ENCODE measurements at regions not wholly inside any gene's neighbourhood (a gene's known extent, or its start where the extent isn't known, plus 50 kb on each side); places are given as distances from the start of the nearest gene placed in this dataset.

- no peak for DNase-seq
Measured at GRCh38 chr13:70363991-70364390, 255.7 kb upstream of the KLHL1 start.

- peak in 1 of 3 experiments; percentile 16 for DNase-seq
Measured at GRCh38 chr13:70362820-70363570, 254.7 kb upstream of the KLHL1 start.

GRCh38 chr13:70357031-70357430 lies 248.8 kb upstream of the KLHL1 start:
- no peak for DNase-seq

GRCh38 chr13:70353096-70353495 lies 244.8 kb upstream of the KLHL1 start:
- no peak for DNase-seq

GRCh38 chr13:70347947-70348620 lies 239.8 kb upstream of the KLHL1 start:
- DNase-seq: no peak

- peak in 2 of 3 experiments; percentile 7 to 36 for DNase-seq
Measured at GRCh38 chr13:70339738-70340137, 231.5 kb upstream of the KLHL1 start.

- no peak for DNase-seq
Measured at GRCh38 chr13:70338609-70339008, 230.4 kb upstream of the KLHL1 start.

GRCh38 chr13:70336866-70337265 lies 228.6 kb upstream of the KLHL1 start:
- DNase-seq: no peak

GRCh38 chr13:70333752-70334151 lies 225.5 kb upstream of the KLHL1 start:
- DNase-seq: no peak

GRCh38 chr13:70330697-70331361 lies 222.6 kb upstream of the KLHL1 start:
- no peak for DNase-seq

GRCh38 chr13:70324519-70324918 lies 216.3 kb upstream of the KLHL1 start:
- no peak for DNase-seq

- peak in 1 of 3 experiments; percentile 53 for DNase-seq
Measured at GRCh38 chr13:70311191-70311590, 202.9 kb upstream of the KLHL1 start.

GRCh38 chr13:70310396-70311119 lies 202.3 kb upstream of the KLHL1 start:
- DNase-seq: peak; percentile 72 to 92 (median 80)

- DNase-seq: no peak
Measured at GRCh38 chr13:70297189-70297616, 189.0 kb upstream of the KLHL1 start.

- no peak for DNase-seq
Measured at GRCh38 chr13:70284371-70284770, 176.1 kb upstream of the KLHL1 start.

- no peak for DNase-seq
Measured at GRCh38 chr13:70275841-70276240, 167.6 kb upstream of the KLHL1 start.

GRCh38 chr13:70255406-70255991 lies 147.2 kb upstream of the KLHL1 start:
- no peak for DNase-seq

GRCh38 chr13:70253834-70254233 lies 145.6 kb upstream of the KLHL1 start:
- peak; percentile 75 to 97 (median 81) for DNase-seq

GRCh38 chr13:70253411-70253810 lies 145.2 kb upstream of the KLHL1 start:
- DNase-seq: peak in 1 of 3 experiments; percentile 51

- peak in 1 of 3 experiments; percentile 44 for DNase-seq
Measured at GRCh38 chr13:70249332-70250064, 141.2 kb upstream of the KLHL1 start.

GRCh38 chr13:70237131-70237530 lies 128.9 kb upstream of the KLHL1 start:
- DNase-seq: no peak

- DNase-seq: no peak
Measured at GRCh38 chr13:70235565-70235964, 127.3 kb upstream of the KLHL1 start.
